T47D (cell line): ENCODE measurements at regions not wholly inside any gene's neighbourhood (a gene's known extent, or its start where the extent isn't known, plus 50 kb on each side); places are given as distances from the start of the nearest gene placed in this dataset.

ENCODE experiments used
- DNase-seq, 2 experiments: peaks; one replicate each; pipeline versions ENCODE4 v3.0.0 to v3.0.0-alpha.2; 2011 to 2012; ENCODE audit warnings: low read depth in 1 of 2, low spot score in 1 of 2
- JUND ChIP-seq: IDR thresholded peaks from 2 replicates; pipeline ENCODE4 v1.6.1; 2012; ENCODE audit warnings: low read depth
- in situ Hi-C: cut with HindIII; loops from 2 replicates; pipeline ENCODE4 v1.10.0; 2016; ENCODE audit warnings: low sequenced_read_pairs, low pct_unique_long_range_greater_than_20kb

- no peak for DNase-seq
- in situ Hi-C loops = no loop called here
- TF ChIP-seq JUND = no peak
These were observed 181.9 kb downstream of the SLC15A5 start for GRCh38 chr12:16095531-16096110.

GRCh38 chr12:16094437-16094836 lies 183.0 kb downstream of the SLC15A5 start:
- DNase-seq = no peak
- no peak for TF ChIP-seq JUND
- in situ Hi-C loops = no loop called here

- in situ Hi-C loops = no loop called here
- no peak for DNase-seq
- TF ChIP-seq JUND = no peak
These were observed 182.7 kb downstream of the DERA start for GRCh38 chr12:16093825-16094224.

GRCh38 chr12:16090974-16091373 lies 179.8 kb downstream of the DERA start:
- DNase-seq = no peak
- TF ChIP-seq JUND = no peak
- in situ Hi-C loops = no loop called here

GRCh38 chr12:16088421-16088820 lies 177.3 kb downstream of the DERA start:
- TF ChIP-seq JUND = no peak
- no peak for DNase-seq
- in situ Hi-C loops = no loop called here
